Endodermal cell (in vitro differentiated cells): ENCODE measurements at regions not wholly inside any gene's neighbourhood (a gene's known extent, or its start where the extent isn't known, plus 50 kb on each side); places are given as distances from the start of the nearest gene placed in this dataset.

ENCODE experiments used
- DNase-seq: peaks from one replicate; pipeline ENCODE4 v3.0.0-alpha.2; 2017
- H3K27ac ChIP-seq: 2 replicates; pipeline ENCODE4 v1.5.1; 2013; ENCODE audit warnings: mild to moderate bottlenecking, low read depth, low read length, moderate library complexity
- H3K27me3 ChIP-seq: 2 replicates; pipeline ENCODE4 v1.6.1; 2013; ENCODE audit warnings: mild to moderate bottlenecking, low read length, moderate library complexity; ENCODE audit not compliant: insufficient read depth, control insufficient read depth, poor library complexity, severe bottlenecking
- H3K36me3 ChIP-seq: 2 replicates; pipeline ENCODE4 v1.7.0; 2013; ENCODE audit warnings: mild to moderate bottlenecking, low read length, moderate library complexity; ENCODE audit not compliant: control insufficient read depth, insufficient read depth
- H3K4me1 ChIP-seq: one replicate; pipeline ENCODE4 v1.7.0; 2013; ENCODE audit warnings: low read length; ENCODE audit not compliant: control insufficient read depth, insufficient read depth
- H3K4me3 ChIP-seq: 2 replicates; pipeline ENCODE4 v1.5.1; 2013; ENCODE audit warnings: mild to moderate bottlenecking, low read length, moderate library complexity
- H3K9ac ChIP-seq: 2 replicates; pipeline ENCODE4 v1.6.1; 2013; ENCODE audit warnings: mild to moderate bottlenecking, low read length, moderate library complexity; ENCODE audit not compliant: poor library complexity, severe bottlenecking; ENCODE audit errors: extremely low read depth
- H3K9me3 ChIP-seq: 2 replicates; pipeline ENCODE4 v1.6.1; 2013; ENCODE audit warnings: mild to moderate bottlenecking, low read length, moderate library complexity; ENCODE audit not compliant: control insufficient read depth
- H3K27ac Mint-ChIP-seq: 2 replicates; pipeline ENCODE4 v1.8.0; 2020; ENCODE audit warnings: mixed read lengths
- H3K27me3 Mint-ChIP-seq: 2 replicates; pipeline ENCODE4 v1.8.0; 2021; ENCODE audit warnings: mild to moderate bottlenecking, mixed read lengths; ENCODE audit not compliant: insufficient read depth
- H3K36me3 Mint-ChIP-seq: 2 replicates; pipeline ENCODE4 v1.8.0; 2020; ENCODE audit warnings: low read depth, mixed read lengths
- H3K4me1 Mint-ChIP-seq: 2 replicates; pipeline ENCODE4 v1.8.0; 2020; ENCODE audit warnings: mixed read lengths
- H3K4me3 Mint-ChIP-seq: 2 replicates; pipeline ENCODE4 v1.8.0; 2020; ENCODE audit warnings: mild to moderate bottlenecking, moderate library complexity, mixed read lengths
- H3K9me3 Mint-ChIP-seq: 2 replicates; pipeline ENCODE4 v1.8.0; 2020; ENCODE audit warnings: mild to moderate bottlenecking, mixed read lengths
- CTCF ChIP-seq: fragments of 200-600 bp; sonication (generic); conservative IDR thresholded peaks from 2 replicates; pipeline ENCODE4 v1.5.0; 2021; ENCODE audit warnings: antibody characterized with exemption, mild to moderate bottlenecking
- WGBS, 2 experiments: methylation state at CpG; one replicate each; pipeline versions ENCODE4 v1.1.5 to v1.1.7; 2013; ENCODE audit warnings: missing lambda C conversion rate in 2 of 2, mixed read lengths in 1 of 2; ENCODE audit not compliant: insufficient coverage in 1 of 2, insufficient read length in 1 of 2; 5-methylcytosine and 5-hydroxymethylcytosine counted together

GRCh38 chr6:166853371-166854325 is 102.7 kb downstream of the RNASET2 start:
- Histone ChIP-seq H3K27ac (no peak overlapping the region), H3K36me3 (no peaks in the 10 kb centered on the region), H3K27me3 (no peaks in the 10 kb centered on the region), H3K4me1 (no peaks in the 10 kb centered on the region), H3K4me3 (no peak overlapping the region), H3K9ac (no peak overlapping the region), H3K9me3 (no peaks in the 10 kb centered on the region)
- H3K36me3 Mint-ChIP-seq, result no peaks in the 10 kb centered on the region
- H3K4me1 Mint-ChIP-seq, result peaks cover 4% of the 10 kb centered on the region
- no peak overlapping the region for H3K27ac Mint-ChIP-seq
- no peak overlapping the region for H3K4me3 Mint-ChIP-seq
- peak; percentile 70 for DNase-seq
- H3K9me3 Mint-ChIP-seq, result no peaks in the 10 kb centered on the region
- H3K27me3 Mint-ChIP-seq, result peaks cover 2% of the 10 kb centered on the region
- WGBS, 2 experiments, result 93 to 94% methylated on average over 22 to 28 of the region's 29 CpGs
- TF ChIP-seq CTCF, result peak; percentile 40

- Mint-ChIP-seq H3K27ac (no peak overlapping the region), H3K9me3 (peaks cover 6% of the 10 kb centered on the region), H3K36me3 (peaks cover 7% of the 10 kb centered on the region), H3K4me3 (no peak overlapping the region), H3K27me3 (peaks cover 2% of the 10 kb centered on the region), H3K4me1 (peaks cover 4% of the 10 kb centered on the region)
- TF ChIP-seq CTCF, result peak; percentile 51
- Histone ChIP-seq H3K4me3 (no peak overlapping the region), H3K4me1 (no peaks in the 10 kb centered on the region), H3K36me3 (no peaks in the 10 kb centered on the region), H3K9me3 (no peaks in the 10 kb centered on the region), H3K27ac (no peak overlapping the region), H3K27me3 (no peaks in the 10 kb centered on the region), H3K9ac (no peak overlapping the region)
- 89 to 96% methylated on average over 13 to 18 of the region's 18 CpGs for WGBS, 2 experiments
- no peak for DNase-seq
Observed at GRCh38 chr6:166852451-166852975, 103.8 kb downstream of the RNASET2 start.

GRCh38 chr6:166851911-166852310 is 104.4 kb downstream of the RNASET2 start:
- no peaks in the 10 kb centered on the region for H3K27me3 ChIP-seq
- Mint-ChIP-seq H3K36me3 (peaks cover 7% of the 10 kb centered on the region), H3K4me3 (no peak overlapping the region), H3K9me3 (peaks cover 6% of the 10 kb centered on the region), H3K27ac (no peak overlapping the region), H3K4me1 (peaks cover 4% of the 10 kb centered on the region), H3K27me3 (peaks cover 2% of the 10 kb centered on the region)
- no peak for DNase-seq
- no peaks in the 10 kb centered on the region for H3K36me3 ChIP-seq
- H3K4me1 ChIP-seq, result no peaks in the 10 kb centered on the region
- no peak overlapping the region for H3K9ac ChIP-seq
- no peak overlapping the region for H3K4me3 ChIP-seq
- 87 to 93% methylated on average over 6 of the region's 6 CpGs for WGBS, 2 experiments
- no peak for TF ChIP-seq CTCF
- no peaks in the 10 kb centered on the region for H3K9me3 ChIP-seq
- no peak overlapping the region for H3K27ac ChIP-seq
